H1 (cell line): ENCODE measurements at regions not wholly inside any gene's neighbourhood (a gene's known extent, or its start where the extent isn't known, plus 50 kb on each side); places are given as distances from the start of the nearest gene placed in this dataset.

Experiments used
- CHD1 ChIP-seq: IDR thresholded peaks from 2 replicates; pipeline ENCODE4 v1.6.1; 2012; ENCODE audit warnings: low read depth, low read length, improper control_type of control experiment
- CHD7 ChIP-seq: fragments of 300-600 bp; sonication (generic); IDR thresholded peaks from 2 replicates; pipeline ENCODE4 v1.7.1; 2012; ENCODE audit warnings: low read length, moderate library complexity, mild to moderate bottlenecking, inconsistent platforms; ENCODE audit not compliant: insufficient replicate concordance
- MAX ChIP-seq: IDR thresholded peaks from 2 replicates; pipeline ENCODE4 v1.6.1; 2012; ENCODE audit warnings: inconsistent platforms
- TF ChIP-seq, protein P1 (sequence below): IDR thresholded peaks from 2 replicates; pipeline ENCODE4 v1.6.1; 2012; ENCODE audit warnings: inconsistent platforms

GRCh38 chr3:15903164-15903563, 105.4 kb upstream of the ANKRD28 start (continued):
- TF ChIP-seq CHD7 (no peak), MAX (no peak), CHD1 (no peak)
- TF ChIP-seq, protein P1, sequence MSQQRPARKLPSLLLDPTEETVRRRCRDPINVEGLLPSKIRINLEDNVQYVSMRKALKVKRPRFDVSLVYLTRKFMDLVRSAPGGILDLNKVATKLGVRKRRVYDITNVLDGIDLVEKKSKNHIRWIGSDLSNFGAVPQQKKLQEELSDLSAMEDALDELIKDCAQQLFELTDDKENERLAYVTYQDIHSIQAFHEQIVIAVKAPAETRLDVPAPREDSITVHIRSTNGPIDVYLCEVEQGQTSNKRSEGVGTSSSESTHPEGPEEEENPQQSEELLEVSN, result no peak
